ENCODE measurements at regions not wholly inside any gene's neighbourhood (a gene's known extent, or its start where the extent isn't known, plus 50 kb on each side); places are given as distances from the start of the nearest gene placed in this dataset.

DNA sequence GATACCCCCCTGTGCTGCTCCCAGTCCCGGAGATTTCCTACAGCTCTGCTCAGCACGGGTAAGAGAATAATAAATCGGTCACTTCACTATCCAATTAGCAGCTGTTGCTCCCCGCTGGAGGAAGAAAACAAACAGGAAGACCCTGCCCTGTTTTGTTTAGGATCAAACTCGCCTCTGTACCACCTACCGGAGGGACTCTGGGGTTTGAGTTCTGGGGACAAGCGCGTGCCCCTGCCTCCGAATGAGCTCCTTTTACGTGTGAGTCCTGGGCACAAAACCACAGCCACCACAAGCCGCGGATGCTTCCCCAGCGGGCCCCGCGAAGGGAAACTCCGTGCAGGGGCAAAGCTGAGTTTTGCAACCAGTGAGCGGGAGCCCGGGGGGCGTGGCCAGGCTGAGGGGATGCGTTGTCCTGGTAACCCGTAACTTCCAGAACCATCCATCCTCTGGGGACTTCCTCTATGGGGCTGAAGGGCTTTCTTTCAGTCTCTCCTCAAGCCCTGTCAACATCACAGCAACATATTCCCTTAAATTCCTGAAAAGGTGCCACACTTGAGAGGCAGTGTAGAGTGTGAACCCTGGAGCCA lies 315.7 kb upstream of the PROK2 start:
- 1% methylated on average over 16 of the region's 21 CpGs for WGBS (ENCODE audit: insufficient coverage, low coverage, low lambda C conversion rate, missing lambda C conversion rate)
- no peaks in the 10 kb centered on the region for H3K9me3 ChIP-seq
- H3K4me3 ChIP-seq = peak overlapping the region in 1 of 3 donors; percentile 34
- H3K4me1 ChIP-seq = peaks cover 0 to 16% (median 3%) of the 10 kb centered on the region in 4 donors
- H3K36me3 ChIP-seq = no peaks in the 10 kb centered on the region
- DNase-seq (peak; percentile 80 to 92 (median 88)), ATAC-seq (peak; percentile 74 to 88 (median 78))
- TF ChIP-seq, protein P1, sequence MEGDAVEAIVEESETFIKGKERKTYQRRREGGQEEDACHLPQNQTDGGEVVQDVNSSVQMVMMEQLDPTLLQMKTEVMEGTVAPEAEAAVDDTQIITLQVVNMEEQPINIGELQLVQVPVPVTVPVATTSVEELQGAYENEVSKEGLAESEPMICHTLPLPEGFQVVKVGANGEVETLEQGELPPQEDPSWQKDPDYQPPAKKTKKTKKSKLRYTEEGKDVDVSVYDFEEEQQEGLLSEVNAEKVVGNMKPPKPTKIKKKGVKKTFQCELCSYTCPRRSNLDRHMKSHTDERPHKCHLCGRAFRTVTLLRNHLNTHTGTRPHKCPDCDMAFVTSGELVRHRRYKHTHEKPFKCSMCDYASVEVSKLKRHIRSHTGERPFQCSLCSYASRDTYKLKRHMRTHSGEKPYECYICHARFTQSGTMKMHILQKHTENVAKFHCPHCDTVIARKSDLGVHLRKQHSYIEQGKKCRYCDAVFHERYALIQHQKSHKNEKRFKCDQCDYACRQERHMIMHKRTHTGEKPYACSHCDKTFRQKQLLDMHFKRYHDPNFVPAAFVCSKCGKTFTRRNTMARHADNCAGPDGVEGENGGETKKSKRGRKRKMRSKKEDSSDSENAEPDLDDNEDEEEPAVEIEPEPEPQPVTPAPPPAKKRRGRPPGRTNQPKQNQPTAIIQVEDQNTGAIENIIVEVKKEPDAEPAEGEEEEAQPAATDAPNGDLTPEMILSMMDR (IDR thresholded peaks at IDR 0.05) = no peak
- TF ChIP-seq POLR2A (IDR thresholded peaks at IDR 0.05) = no peak
- intact Hi-C loops (cut with DNase I) = no loop called here
- H3K27me3 ChIP-seq = no peaks in the 10 kb centered on the region
- H3K27ac ChIP-seq = peak overlapping the region in 2 of 3 donors; percentile 33 to 37

DNA sequence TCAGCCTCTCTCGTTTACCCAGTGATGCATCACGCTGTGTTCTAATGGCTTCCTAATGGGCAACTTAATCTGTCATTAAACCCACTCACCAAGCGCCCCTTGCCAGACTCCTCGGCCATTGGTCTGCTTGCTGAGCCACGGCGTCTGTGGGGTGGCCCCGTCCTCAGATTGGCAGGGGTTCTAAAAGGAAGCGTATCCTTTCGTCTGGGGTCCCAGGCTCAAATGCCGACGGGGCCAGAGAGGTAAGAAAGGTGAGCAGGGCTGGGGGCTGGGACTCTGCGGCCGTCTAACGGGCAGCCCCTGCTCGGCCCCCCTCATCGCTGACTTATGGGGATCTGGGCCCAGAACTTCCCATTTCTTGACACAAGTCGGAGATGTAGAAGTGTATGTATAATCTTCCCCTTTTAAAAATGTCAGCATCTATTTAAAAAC lies 315.1 kb upstream of the PROK2 start:
- no peaks in the 10 kb centered on the region for H3K9me3 ChIP-seq

DNA sequence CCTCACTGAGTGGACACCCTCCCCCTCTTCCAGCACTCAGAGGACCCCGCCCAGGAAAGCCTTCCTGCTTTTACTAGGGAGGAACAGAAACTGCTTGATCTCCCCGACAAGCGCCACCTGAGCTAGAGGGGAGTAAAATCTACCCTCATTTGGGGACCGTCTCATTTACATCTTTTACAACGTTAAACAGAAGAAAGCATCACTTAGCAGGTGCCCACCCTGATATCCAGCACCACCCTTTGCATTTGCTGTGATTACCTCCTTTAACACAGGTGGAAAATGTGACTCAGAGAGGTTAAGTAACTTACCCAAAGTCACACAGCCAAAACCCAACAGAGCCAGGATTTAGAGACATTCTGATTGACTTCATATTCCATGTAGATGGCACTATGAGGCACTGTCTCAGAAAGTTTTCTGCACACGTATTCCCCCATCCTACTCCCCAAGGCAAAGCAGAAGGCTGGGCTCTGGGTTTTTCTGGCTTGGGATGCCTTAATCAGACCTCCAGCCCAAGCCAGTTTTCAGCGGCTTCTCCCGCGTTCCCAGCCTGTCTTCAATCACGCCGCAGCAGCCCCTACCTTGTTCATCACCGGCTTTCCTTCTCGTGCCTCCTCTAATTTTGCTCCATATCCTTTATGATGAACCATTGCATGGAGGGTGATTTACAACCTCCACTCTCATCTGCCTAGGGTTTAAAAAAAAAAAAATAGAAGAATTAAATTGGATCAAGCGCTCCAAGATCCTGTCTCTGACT lies 314.6 kb upstream of the PROK2 start:
- 86% methylated on average over 8 of the region's 14 CpGs for WGBS (ENCODE audit: insufficient coverage, low coverage, low lambda C conversion rate, missing lambda C conversion rate)
- intact Hi-C loops (cut with DNase I) = no loop called here
- no peaks in the 10 kb centered on the region for H3K27me3 ChIP-seq
- H3K27ac ChIP-seq = peak overlapping the region in 1 of 3 donors; percentile 37
- DNase-seq = no peak
- no peak for TF ChIP-seq POLR2A (IDR thresholded peaks at IDR 0.05)
- H3K4me1 ChIP-seq = peaks cover 0 to 16% (median 3%) of the 10 kb centered on the region in 4 donors
- no peak overlapping the region for H3K4me3 ChIP-seq
- H3K36me3 ChIP-seq = no peaks in the 10 kb centered on the region
- no peak for ATAC-seq
- H3K9me3 ChIP-seq = no peaks in the 10 kb centered on the region

More for the DNA sequence above, 315.1 kb upstream of the PROK2 start:
- 31% methylated on average over 5 of the region's 17 CpGs for WGBS (ENCODE audit: insufficient coverage, low coverage, low lambda C conversion rate, missing lambda C conversion rate)
- Histone ChIP-seq H3K36me3 (no peaks in the 10 kb centered on the region), H3K27ac (peak overlapping the region in 2 of 3 donors; percentile 33 to 37), H3K4me3 (peak overlapping the region in 1 of 3 donors; percentile 34), H3K4me1 (peaks cover 0 to 16% (median 3%) of the 10 kb centered on the region in 4 donors), H3K27me3 (no peaks in the 10 kb centered on the region)
- DNase-seq (peak in 1 of 3 donors; percentile 38), ATAC-seq (peak in 3 of 4 donors; percentile 7 to 15 (median 14))
- intact Hi-C loops (cut with DNase I) = no loop called here
- TF ChIP-seq POLR2A (IDR thresholded peaks at IDR 0.05) = no peak
- TF ChIP-seq, protein P1 (IDR thresholded peaks at IDR 0.05) = no peak

DNA sequence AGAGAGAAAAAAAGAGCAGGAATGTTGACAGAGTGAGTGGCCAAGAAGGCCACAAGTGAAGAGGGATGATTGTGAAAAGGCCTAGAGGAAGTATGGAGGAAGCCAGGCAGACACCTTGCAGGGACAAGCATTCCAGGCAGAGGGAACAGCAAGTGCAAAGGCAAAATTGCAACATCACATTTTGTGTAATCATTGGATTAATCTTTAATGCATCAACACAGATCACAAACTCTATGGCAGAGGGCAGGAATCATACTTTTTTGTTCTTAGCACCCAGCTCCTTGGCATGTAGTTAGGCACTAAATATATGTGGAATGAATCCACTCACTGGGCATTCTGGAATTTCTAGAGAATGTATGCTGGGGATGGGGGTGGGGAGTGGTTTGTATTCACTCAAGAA lies 312.1 kb upstream of the PROK2 start:
- ATAC-seq = peak; percentile 25 to 81 (median 60)
- no peak for DNase-seq
- Histone ChIP-seq H3K27ac (peak overlapping the region in 1 of 3 donors; percentile 30), H3K27me3 (no peaks in the 10 kb centered on the region), H3K4me3 (no peak overlapping the region), H3K4me1 (peaks cover 0 to 16% (median 3%) of the 10 kb centered on the region in 4 donors), H3K9me3 (no peaks in the 10 kb centered on the region), H3K36me3 (no peaks in the 10 kb centered on the region)
- intact Hi-C loops (cut with DNase I) = no loop called here
- TF ChIP-seq POLR2A (IDR thresholded peaks at IDR 0.05) = no peak
- TF ChIP-seq, protein P1 (IDR thresholded peaks at IDR 0.05) = no peak

DNA sequence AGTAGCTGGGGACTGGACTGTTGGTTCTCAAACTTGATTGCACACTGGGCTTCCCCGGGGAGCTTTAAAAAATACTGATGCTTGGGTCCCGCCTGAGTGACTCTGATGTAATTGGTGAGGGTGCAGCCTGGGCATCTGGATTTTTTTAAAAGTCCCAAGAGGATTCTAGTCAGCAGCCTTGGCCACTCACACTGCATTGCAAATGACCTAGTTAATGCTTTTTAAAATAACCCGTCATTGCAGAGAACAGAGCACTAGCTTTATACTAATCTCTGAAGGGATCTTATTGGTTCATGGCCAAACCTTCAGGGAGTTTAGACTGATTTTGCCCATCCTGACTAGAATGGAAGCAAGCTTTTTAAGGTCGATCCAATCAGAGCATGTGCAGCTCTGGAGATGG lies 310.6 kb upstream of the PROK2 start:
- intact Hi-C loops (cut with DNase I) = no loop called here
- Histone ChIP-seq H3K27me3 (no peaks in the 10 kb centered on the region), H3K27ac (no peak overlapping the region), H3K4me1 (peaks cover 0 to 8% (median 2%) of the 10 kb centered on the region in 4 donors), H3K36me3 (no peaks in the 10 kb centered on the region), H3K9me3 (no peaks in the 10 kb centered on the region), H3K4me3 (no peak overlapping the region)
- ATAC-seq (no peak), DNase-seq (no peak)
- TF ChIP-seq, protein P1 (IDR thresholded peaks at IDR 0.05) = no peak
- no peak for TF ChIP-seq POLR2A (IDR thresholded peaks at IDR 0.05)
- WGBS (ENCODE audit: insufficient coverage, low coverage, low lambda C conversion rate, missing lambda C conversion rate) = 85% methylated on average over 4 of the region's 4 CpGs

Measured in right lobe of liver (tissue), 6 donors.